ENCODE measurements at regions not wholly inside any gene's neighbourhood (a gene's known extent, or its start where the extent isn't known, plus 50 kb on each side); places are given as distances from the start of the nearest gene placed in this dataset.

DNA sequence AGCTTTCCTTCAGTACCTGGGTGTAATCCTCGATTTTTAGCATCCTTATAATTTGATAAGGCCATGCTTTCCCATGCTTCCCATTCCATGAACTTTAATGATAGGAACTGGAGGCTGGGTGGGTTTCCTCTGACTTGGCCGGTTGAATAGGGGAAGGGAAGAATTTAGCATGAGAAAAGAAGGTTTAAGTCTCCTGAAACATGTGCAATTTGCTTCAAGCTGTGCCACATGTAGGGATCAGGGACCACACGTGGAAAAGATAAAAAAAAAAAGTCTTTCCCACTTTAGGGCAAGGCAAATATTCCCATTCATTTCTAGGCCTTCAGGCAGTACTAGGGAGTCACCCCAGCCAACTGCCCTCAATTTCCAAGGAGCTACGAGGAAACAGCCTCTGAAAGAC lies 900.3 kb downstream of the DSC3 start:
- TF ChIP-seq POLR2A (IDR thresholded peaks at IDR 0.05; ENCODE audit: low read length) (no peak), GATA1 (IDR thresholded peaks at IDR 0.05; ENCODE audit: low read depth, low read length) (no peak)

All from erythroblast (primary cell).